ENCODE measurements at regions not wholly inside any gene's neighbourhood (a gene's known extent, or its start where the extent isn't known, plus 50 kb on each side); places are given as distances from the start of the nearest gene placed in this dataset.

- TF ChIP-seq EP300 (IDR thresholded peaks at IDR 0.05): no peak
- TF ChIP-seq, protein P1, sequence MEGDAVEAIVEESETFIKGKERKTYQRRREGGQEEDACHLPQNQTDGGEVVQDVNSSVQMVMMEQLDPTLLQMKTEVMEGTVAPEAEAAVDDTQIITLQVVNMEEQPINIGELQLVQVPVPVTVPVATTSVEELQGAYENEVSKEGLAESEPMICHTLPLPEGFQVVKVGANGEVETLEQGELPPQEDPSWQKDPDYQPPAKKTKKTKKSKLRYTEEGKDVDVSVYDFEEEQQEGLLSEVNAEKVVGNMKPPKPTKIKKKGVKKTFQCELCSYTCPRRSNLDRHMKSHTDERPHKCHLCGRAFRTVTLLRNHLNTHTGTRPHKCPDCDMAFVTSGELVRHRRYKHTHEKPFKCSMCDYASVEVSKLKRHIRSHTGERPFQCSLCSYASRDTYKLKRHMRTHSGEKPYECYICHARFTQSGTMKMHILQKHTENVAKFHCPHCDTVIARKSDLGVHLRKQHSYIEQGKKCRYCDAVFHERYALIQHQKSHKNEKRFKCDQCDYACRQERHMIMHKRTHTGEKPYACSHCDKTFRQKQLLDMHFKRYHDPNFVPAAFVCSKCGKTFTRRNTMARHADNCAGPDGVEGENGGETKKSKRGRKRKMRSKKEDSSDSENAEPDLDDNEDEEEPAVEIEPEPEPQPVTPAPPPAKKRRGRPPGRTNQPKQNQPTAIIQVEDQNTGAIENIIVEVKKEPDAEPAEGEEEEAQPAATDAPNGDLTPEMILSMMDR (IDR thresholded peaks at IDR 0.05): no peak
- TF ChIP-seq POLR2A (IDR thresholded peaks at IDR 0.05): no peak
These were observed 320.3 kb upstream of the PLXNA2 start for GRCh38 chr1:208564466-208564865.
